Jurkat, Clone E6-1 (cell line): ENCODE measurements at regions not wholly inside any gene's neighbourhood (a gene's known extent, or its start where the extent isn't known, plus 50 kb on each side); places are given as distances from the start of the nearest gene placed in this dataset.

ENCODE experiments used
- DNase-seq: peaks from one replicate; pipeline ENCODE4 v3.0.0-alpha.2; 2011; ENCODE audit warnings: low read depth, low spot score
- H3K4me3 ChIP-seq: 2 replicates; pipeline ENCODE4 v1.5.1; 2011; ENCODE audit warnings: mild to moderate bottlenecking, low read length, control low read depth, moderate library complexity

DNA sequence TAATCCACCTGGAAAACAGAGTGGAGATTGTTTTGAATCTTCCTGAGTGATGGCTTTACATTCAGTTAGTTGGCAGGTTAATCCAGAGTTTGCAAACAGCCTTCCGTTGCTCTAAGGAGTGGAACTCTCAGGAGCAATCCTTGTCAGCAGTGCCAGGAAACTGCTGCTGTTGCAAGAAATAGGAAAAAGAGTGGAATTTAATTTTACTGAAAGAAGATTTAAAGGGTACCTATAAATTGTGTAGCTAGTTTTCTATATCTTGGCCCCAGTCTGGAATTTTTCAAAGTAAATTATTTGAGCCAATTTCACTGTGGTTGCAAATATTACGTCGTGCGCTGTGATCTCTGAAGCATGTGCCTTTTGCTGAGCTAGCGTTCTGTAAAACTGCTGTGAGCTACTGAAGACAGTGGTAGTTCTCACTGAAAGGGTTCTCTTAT, 55.5 kb upstream of the SLC5A12 start:
- DNase-seq = no peak
- no peak overlapping the region for H3K4me3 ChIP-seq

DNA sequence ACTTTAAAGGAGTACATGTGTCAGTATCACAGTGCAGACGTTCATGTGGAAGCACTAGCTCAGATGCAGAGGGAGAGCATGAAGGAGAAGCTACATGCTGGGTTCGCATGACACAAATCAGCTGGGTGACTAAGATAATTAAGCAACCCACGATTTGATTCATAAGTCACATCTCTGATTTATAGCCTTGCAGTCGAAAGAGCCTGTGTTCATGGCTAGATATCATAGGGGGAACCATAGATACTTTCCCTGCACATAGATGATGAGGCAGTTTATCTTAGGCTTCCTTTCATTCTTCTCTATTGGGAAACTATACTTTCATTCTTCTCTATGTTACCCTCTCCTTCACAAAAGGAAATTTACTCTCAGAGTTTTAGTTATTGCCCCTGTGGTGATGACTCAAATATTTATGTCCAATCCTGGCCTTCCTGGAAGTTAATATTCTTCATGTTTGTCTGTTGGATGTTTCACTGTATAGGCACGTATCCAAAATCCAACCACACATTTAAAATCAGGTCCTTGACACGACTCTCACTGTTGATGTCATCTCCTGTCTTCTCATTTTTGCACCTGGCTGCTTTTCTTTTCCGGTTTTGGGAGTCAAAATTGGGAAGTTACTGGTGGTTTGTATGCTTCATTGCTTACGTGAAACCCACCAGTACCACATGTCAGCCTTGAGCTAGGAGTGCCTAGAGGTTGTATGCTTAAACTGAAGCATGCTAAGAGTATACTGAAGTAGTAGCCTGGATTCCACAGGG, 56.3 kb upstream of the SLC5A12 start:
- H3K4me3 ChIP-seq = no peak overlapping the region
- no peak for DNase-seq

DNA sequence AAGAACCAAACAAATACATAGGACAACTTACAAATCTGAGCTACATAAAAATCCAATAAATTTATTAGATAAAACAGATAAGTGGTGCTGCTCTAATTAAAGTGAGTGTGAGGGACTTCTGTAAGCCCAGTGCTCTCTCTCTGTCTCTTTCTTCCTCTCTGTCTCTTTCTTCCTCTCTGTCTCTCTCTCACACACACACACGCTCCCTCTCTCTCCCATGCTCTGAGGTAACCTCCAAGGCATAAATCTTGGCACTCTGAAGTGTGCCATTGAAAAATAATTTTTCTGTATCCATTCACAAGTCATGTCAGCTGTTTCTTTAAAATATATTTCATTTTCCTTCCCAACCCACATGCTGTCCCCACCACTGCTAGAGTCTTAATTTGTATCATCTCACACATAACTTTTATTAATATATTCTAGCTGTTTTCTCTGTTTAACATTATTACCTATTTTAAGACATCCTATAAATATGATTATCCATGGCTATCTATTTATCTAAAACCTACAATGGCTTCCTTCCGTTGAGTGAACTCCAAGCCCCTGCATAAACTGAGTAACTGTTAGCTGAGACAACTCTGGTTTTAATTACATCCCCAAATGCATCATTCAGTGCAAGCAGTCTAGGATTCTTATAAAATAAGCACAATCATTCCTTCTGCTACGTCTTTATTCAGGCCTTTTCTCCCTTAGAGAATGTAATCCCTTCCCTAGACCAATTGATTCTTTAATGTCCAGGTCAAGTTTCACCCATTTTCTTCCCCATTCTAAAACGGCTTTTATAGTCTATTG, 57.4 kb upstream of the SLC5A12 start:
- no peak overlapping the region for H3K4me3 ChIP-seq
- no peak for DNase-seq

DNA sequence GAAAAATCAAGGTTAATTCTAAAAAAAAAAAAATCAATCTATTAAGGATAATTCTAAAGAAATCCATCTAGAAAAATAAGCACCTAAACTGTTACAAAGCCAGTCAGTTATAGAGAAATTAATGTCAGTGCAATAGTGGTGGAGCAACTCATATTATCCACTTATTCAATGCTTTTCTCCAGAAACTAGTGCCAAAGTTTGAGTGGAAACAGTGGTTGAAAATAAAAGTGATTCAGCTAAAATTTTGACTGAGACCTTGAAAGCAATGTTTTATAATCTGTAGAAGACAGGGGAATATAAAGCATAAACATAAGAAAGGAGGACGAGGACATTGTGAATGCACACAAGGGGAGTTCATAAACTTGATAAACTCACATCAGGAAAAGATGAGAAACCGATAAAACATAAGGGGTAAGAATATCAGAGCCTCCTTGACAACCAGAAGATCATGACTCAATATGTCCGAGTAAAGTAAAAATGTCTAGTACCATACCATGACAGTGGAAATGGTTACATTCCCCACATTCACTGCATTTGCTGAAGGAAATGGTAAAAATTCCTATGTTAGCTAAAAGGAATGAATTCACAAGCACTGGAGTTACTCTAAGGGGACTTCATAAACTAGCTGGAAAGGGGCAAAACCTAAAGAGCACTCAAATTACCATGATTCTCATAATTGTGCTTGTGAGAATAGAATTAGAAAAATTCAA, 58.7 kb upstream of the SLC5A12 start:
- H3K4me3 ChIP-seq = no peak overlapping the region
- DNase-seq = no peak

- no peak for DNase-seq
- H3K4me3 ChIP-seq = no peak overlapping the region
These were observed 60.5 kb upstream of the SLC5A12 start for GRCh38 chr11:26782220-26782965.

DNA sequence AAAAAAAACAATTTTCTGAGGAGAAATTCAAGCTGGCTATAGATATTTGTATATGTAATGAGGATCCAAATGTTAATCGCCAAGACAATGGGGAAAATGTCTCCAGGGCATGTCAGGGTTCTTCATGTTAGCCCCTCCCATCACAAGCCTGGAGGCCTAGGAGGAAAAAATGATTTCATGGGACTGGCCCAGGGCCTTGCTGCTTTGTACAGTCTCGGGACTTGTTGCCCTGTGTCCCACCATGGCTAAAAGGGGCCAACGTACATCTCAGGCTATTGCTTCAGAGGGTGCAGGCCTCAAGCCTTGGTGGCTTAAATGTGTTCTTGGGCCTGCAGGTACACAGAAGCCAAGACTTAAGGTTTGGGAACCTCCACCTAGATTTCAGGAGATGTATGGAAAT, 62.1 kb upstream of the SLC5A12 start:
- H3K4me3 ChIP-seq = no peak overlapping the region
- no peak for DNase-seq

- H3K4me3 ChIP-seq = no peak overlapping the region
- DNase-seq = no peak
These were observed 68.9 kb upstream of the SLC5A12 start for GRCh38 chr11:26790738-26791137.

DNA sequence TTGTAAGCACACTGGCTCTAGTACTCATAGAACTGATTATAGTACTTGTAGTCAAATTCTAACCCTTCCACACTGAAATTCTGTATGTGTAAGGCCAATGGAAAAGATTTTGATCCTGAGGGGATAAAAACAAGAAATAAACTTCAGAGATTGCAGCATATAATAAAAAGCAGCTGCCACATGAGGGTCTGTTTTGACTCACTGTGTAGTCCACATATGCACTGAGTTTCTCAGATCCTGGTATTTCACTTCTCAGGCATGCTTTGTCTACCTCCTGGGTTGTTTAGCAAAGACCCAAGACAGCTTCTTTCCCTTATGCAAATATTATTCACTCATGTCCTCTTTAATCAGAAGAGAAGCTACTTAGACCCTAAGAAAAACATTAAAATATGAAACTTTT, 71.1 kb upstream of the SLC5A12 start:
- no peak overlapping the region for H3K4me3 ChIP-seq
- no peak for DNase-seq

DNA sequence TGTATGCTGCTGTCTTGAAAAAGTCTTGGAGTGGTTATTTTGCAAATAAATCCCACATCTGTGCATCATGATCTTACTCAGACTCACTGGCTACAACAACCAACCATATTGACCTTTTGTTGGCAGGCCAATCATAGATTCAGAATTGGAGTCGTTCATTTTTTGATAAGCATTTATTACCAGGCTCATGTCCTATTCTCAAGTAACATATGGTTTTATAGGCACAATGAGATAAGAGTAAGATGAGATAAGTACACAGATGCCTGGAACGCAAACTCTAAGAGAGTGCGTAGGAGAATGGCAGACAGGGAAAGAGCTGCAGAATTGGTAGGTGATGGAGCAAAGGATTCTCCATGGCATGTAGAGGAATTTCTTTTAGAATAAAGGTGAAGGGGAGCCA, 71.6 kb upstream of the SLC5A12 start:
- no peak for DNase-seq
- no peak overlapping the region for H3K4me3 ChIP-seq

- no peak overlapping the region for H3K4me3 ChIP-seq
- DNase-seq = no peak
These were observed 79.7 kb upstream of the SLC5A12 start for GRCh38 chr11:26801601-26802000.

GRCh38 chr11:26805001-26805400, 83.1 kb upstream of the SLC5A12 start:
- no peak for DNase-seq
- H3K4me3 ChIP-seq = no peak overlapping the region

DNA sequence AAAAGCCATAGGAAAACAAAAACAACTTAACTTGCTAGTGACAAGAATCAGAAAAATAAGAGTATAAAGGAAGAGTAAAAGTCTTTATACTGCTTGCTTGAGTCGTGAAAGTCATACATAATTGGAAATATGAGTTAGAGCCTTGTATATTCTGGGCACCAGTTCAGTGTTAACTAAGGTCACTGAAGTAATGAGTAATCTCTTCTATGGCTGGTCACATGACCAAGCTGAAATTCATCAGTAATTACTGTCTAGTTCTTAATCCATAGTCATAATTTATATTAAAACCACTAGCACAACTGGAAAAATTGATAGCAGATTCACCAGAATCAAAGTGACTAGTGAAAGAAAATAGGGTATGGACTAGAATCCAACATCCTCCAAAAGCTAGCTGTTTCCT, 84.4 kb upstream of the SLC5A12 start:
- H3K4me3 ChIP-seq = no peak overlapping the region
- no peak for DNase-seq

- no peak overlapping the region for H3K4me3 ChIP-seq
- DNase-seq = no peak
These were observed 98.9 kb upstream of the SLC5A12 start for GRCh38 chr11:26820739-26821138.

DNA sequence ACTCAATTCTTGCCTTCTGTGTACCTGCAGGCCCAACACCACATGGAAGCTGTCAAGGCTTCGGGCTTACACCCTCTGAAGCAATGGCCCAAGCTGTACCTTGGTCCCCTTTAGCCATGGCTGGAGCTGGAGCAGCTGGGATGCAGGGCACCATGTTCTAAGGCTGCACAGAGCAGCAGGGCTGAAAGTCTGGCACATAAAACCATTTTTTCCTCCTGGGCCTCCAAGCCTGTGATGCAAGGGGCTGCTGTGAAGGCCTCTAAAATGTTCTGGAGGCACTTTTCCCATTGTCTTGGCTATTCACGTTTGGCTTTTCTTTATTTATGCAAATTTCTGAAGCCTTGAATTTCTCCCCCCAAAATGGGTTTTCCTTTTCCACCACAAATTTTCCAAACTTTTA, 102.1 kb upstream of the SLC5A12 start:
- no peak overlapping the region for H3K4me3 ChIP-seq
- DNase-seq = no peak

- no peak for DNase-seq
- no peak overlapping the region for H3K4me3 ChIP-seq
These were observed 105.8 kb upstream of the SLC5A12 start for GRCh38 chr11:26827567-26828081.

DNA sequence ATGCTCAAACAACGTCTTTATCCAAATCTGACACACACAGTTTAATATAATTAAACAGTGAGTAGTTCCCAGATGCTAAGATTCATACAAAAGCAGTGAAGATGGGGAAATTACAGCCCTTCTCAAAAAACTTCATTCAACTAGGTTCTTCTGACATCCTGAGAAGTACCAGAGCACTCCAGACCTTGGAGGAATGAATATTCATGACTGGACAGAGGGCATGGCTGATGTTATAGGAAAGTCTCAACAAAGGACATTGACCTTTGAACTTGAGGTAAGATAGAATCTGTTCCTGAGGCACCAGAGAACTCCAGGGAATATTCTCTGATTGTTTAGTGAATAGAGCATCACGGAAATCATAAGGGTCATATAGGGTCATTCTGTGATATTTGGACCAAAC, 106.4 kb upstream of the SLC5A12 start:
- no peak overlapping the region for H3K4me3 ChIP-seq
- DNase-seq = no peak

DNA sequence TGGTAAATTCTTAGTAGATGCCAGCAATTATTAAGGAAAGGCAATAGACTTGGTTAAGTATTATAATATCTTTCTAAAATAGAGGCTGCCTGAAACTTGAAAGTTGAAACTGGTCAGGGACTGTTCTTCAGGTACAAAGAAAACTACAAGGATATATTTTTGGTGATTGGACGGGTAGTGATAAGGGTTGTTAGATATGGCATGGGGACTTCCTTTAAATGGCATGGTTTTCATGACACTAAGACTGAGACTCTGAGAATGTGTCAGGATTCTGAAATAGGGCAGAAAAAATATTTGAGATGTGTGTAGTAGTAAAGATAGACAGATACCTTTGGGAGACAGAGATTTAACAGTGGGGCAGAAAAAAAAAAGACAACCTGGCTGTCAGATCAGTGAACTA, 108.4 kb upstream of the SLC5A12 start:
- no peak overlapping the region for H3K4me3 ChIP-seq
- DNase-seq = no peak

GRCh38 chr11:26830757-26831156, 108.9 kb upstream of the SLC5A12 start:
- H3K4me3 ChIP-seq = no peak overlapping the region
- DNase-seq = no peak

GRCh38 chr11:26834601-26835000, 112.7 kb upstream of the SLC5A12 start:
- no peak overlapping the region for H3K4me3 ChIP-seq
- DNase-seq = no peak
